ENCODE measurements at regions not wholly inside any gene's neighbourhood (a gene's known extent, or its start where the extent isn't known, plus 50 kb on each side); places are given as distances from the start of the nearest gene placed in this dataset.
"Not testable (repeated sequence)": the region's sequence is repeated elsewhere in the genome, so short reads cannot be mapped to it uniquely, and the experiment has no call there.

- DNase-seq (ENCODE audit: low read depth in 4 of 4, low spot score in 3 of 4): no peak
Observed at GRCh38 chr3:56927855-56928254, 126.1 kb upstream of the ARHGEF3 start.

- no peak for DNase-seq (ENCODE audit: low read depth in 4 of 4, low spot score in 3 of 4)
Observed at GRCh38 chr3:56926947-56927282, 125.2 kb upstream of the ARHGEF3 start.

- DNase-seq (ENCODE audit: low read depth in 4 of 4, low spot score in 3 of 4): no peak
Observed at GRCh38 chr3:56926243-56926946, 124.6 kb upstream of the ARHGEF3 start.

- DNase-seq (ENCODE audit: low read depth in 4 of 4, low spot score in 3 of 4): not testable (repeated sequence)
Observed at GRCh38 chr3:56924700-56925099, 123.0 kb upstream of the ARHGEF3 start.

- DNase-seq (ENCODE audit: low read depth in 4 of 4, low spot score in 3 of 4): no peak
Observed at GRCh38 chr3:56923526-56924224, 121.9 kb upstream of the ARHGEF3 start.

- DNase-seq (ENCODE audit: low read depth in 4 of 4, low spot score in 3 of 4): no peak
Observed at GRCh38 chr3:56921573-56922453, 120.1 kb upstream of the ARHGEF3 start.

GRCh38 chr3:56919797-56920195, 118.0 kb upstream of the ARHGEF3 start:
- DNase-seq (ENCODE audit: low read depth in 4 of 4, low spot score in 3 of 4): no peak

GRCh38 chr3:56919137-56919796, 117.5 kb upstream of the ARHGEF3 start:
- DNase-seq (ENCODE audit: low read depth in 4 of 4, low spot score in 3 of 4): no peak

- DNase-seq (ENCODE audit: low read depth in 4 of 4, low spot score in 3 of 4): no peak
Observed at GRCh38 chr3:56918111-56918568, 116.4 kb upstream of the ARHGEF3 start.

- no peak for DNase-seq (ENCODE audit: low read depth in 4 of 4, low spot score in 3 of 4)
Observed at GRCh38 chr3:56917361-56918110, 115.8 kb upstream of the ARHGEF3 start.

- DNase-seq (ENCODE audit: low read depth in 4 of 4, low spot score in 3 of 4): no peak
Observed at GRCh38 chr3:56916716-56917360, 115.1 kb upstream of the ARHGEF3 start.

- no peak for DNase-seq (ENCODE audit: low read depth in 4 of 4, low spot score in 3 of 4)
Observed at GRCh38 chr3:56915966-56916586, 114.3 kb upstream of the ARHGEF3 start.

GRCh38 chr3:56914646-56915045, 112.9 kb upstream of the ARHGEF3 start:
- no peak for DNase-seq (ENCODE audit: low read depth in 4 of 4, low spot score in 3 of 4)

- no peak for DNase-seq (ENCODE audit: low read depth in 4 of 4, low spot score in 3 of 4)
Observed at GRCh38 chr3:56911363-56911762, 109.6 kb upstream of the ARHGEF3 start.

- DNase-seq (ENCODE audit: low read depth in 4 of 4, low spot score in 3 of 4): no peak
Observed at GRCh38 chr3:56909349-56909748, 107.6 kb upstream of the ARHGEF3 start.

- DNase-seq (ENCODE audit: low read depth in 4 of 4, low spot score in 3 of 4): no peak
Observed at GRCh38 chr3:56908004-56908403, 106.3 kb upstream of the ARHGEF3 start.

- no peak for DNase-seq (ENCODE audit: low read depth in 4 of 4, low spot score in 3 of 4)
Observed at GRCh38 chr3:56904552-56905215, 102.9 kb upstream of the ARHGEF3 start.

GRCh38 chr3:56903231-56903782, 101.6 kb upstream of the ARHGEF3 start:
- no peak for DNase-seq (ENCODE audit: low read depth in 4 of 4, low spot score in 3 of 4)

Measured in left renal pelvis (tissue), 4 donors.